Right renal cortex interstitium (tissue), 3 donors: ENCODE measurements at regions not wholly inside any gene's neighbourhood (a gene's known extent, or its start where the extent isn't known, plus 50 kb on each side); places are given as distances from the start of the nearest gene placed in this dataset.

Experiments used
- DNase-seq, 3 donors: peaks; one replicate each; pipeline ENCODE4 v3.0.0-alpha.2; 2013; ENCODE audit warnings: low read depth in 3 of 3, low spot score in 2 of 3

DNA sequence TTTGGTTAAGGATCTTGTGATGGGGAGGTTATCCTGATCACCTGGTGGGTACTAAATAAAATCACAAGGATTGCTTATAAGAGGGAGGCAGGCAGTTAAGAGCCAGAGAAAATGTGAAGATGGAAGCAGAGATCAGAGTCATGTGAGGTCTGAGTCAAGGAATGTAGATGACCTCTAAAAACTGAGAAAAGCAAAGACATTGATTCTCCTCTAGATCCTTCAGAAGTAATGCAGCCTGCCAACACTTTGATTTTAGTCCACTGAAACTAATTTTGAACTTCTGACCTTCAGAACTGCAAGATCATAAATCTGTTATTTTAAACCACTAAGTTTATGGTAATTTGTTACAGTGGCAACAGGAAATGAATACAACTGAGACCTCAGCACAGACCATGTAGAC lies 499.0 kb downstream of the GADD45G start:
- DNase-seq: peak in 1 of 3 donors; percentile 12

DNA sequence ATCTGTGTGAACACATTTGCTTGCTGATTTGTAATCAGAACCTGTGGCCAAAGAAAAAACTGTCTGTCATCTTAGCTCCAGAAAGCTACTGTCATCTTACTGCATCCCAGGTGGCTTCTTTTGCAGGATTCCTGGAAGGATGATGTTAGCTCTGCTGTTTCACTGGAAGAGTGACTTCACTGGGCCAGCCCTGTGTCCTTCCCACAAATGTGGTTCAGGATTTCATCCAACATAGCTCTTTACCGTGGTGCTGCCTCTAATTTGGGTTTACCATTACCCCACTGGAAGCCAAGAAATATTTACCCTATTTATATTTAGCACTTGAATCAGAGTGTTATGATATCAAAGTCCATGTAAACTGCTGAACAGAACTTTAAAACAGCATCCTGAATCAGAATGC lies 501.0 kb downstream of the GADD45G start:
- DNase-seq: no peak

DNA sequence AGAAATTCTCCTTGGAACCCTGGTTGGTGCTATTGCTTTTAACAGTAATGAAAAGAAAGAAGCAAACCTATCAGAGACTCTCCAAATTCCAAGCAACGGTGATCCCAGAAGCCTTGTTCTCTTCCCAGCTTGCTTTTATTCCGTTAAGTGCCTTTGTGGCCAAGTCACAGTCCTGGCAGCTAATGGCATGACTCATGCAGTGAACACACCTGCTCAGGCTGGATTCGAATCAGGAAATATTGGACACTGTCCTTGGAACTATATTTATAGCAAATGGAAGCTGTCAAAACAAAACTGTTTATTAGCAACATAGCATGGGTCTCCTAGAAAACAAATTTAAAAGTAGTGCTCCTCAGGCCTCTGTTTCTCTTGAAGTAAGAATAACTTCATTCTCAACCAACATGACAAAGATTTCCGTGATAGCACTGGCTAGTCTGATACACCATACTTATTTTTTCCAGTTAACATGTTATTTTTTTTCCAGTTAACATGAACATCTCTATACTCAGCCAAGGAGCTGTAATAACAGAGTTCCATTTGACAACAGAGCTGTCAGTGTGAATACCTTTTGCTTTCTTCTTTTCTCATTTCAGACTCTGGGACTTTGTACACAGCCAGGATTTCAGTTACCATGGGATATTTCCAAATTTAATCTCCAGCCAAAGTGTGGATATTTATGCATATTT lies 502.4 kb downstream of the GADD45G start:
- DNase-seq: no peak

DNA sequence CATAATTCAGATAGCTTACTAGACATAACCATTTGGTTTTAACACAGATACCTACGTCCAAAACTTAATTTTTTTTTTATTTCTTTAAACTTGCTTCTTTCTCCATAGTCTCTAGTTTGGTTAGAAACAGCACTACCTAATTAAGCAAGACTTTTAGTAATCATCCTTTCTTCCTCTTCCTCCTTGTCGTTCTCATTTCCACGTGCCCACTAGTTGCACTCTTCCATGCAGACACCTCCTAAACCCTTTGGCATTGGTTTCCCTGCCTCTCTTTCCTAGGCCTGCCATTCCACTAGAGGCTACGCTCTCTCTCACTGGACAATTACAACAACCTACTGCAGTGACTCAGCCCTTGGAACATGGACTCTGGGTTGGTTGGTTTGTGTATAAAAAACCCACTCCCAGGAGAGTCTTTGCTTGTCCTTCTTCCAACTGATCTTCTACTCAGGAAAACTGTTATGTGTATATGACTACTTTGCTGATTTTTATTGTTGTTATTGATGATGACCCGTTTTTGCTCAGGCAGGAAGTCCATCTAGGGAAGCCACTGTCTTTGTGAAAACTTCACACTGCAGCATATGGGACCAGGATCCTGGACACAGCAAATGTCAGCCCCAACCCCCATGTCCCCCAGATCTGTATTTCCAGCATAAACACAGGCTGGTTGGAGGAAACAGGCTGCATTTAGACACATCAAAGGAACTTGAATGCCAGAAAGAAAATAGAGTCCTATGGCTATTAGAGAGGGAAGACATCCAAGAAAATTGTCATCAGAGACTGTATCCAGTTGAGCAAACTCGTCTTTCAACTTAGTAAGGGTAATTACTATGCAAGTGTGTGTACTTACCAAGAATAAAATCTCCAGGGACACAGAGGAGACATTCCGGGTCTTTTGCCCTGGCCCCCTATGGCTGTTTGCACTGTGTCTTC lies 503.2 kb downstream of the GADD45G start:
- no peak for DNase-seq

DNA sequence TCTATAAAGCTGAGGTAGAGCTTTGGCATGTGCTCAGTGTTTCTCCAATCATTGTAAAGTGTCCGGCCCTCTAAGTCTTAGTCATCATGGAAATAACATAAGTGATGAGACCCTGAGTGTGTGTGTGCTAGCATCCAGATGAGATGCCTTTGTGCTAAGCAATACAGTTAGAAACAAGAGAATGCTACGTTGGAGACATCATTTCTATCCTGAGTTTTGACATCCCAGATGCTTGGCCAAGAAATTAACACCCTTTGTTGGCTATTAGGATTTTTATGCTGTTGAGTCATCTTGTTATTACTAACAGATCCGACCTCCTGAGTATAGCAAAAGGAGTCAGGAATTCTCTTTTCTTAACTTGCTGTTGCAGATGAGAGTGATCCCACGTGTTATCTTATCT lies 508.0 kb downstream of the GADD45G start:
- DNase-seq: no peak

DNA sequence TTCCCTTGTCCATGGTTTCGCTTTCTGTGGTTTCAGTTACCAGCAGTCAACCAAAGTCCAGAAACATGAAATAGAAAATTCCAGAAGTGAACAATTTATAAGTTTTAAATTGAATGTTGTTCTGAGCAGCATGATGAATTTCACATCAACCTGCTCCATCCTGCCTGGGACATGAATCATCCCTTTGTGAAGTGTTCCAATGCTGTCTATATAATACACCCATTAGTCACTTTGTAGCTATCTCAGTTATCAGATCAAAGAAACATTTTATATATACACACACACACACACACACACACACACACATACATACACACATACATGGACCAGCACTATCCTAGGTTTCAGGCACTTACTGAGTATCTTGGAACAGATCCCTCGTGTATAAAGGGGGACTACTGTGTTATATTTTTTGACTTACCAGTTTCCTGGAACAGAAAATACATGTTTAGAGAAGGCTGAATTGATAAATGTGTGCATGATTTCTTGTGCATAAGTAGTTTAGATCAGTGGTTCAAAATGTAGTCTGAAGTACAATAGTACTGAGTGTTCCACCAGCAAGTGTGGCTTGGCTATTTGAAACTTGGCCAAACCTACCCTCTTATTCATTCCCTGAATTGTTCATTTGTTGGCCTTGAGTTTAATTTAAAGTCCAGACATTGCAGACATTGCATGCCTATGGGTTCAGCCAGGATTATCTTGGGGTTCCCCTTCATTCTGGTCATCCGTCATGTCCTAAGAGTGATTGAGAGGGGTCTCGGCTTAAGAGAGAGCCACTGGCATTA lies 510.0 kb downstream of the GADD45G start:
- DNase-seq: no peak

DNA sequence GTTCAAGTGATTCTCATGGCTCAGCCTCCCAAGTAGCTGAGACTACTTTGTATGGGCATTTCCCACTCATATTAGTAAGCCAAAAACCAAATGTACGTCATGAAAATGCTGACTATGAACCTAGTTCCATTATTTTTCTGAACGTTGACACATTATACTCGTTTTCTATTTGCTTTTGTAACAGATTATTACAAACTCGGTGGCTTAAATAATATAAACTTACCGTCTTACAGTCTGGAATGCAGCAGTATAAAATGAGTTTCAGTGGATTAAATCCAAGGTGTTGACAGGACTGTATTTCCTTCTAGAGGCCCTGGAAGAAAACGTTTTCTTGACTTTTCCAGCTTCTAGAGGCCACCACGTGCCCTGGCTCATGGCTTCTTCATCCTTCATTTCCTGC lies 517.0 kb downstream of the GADD45G start:
- no peak for DNase-seq

DNA sequence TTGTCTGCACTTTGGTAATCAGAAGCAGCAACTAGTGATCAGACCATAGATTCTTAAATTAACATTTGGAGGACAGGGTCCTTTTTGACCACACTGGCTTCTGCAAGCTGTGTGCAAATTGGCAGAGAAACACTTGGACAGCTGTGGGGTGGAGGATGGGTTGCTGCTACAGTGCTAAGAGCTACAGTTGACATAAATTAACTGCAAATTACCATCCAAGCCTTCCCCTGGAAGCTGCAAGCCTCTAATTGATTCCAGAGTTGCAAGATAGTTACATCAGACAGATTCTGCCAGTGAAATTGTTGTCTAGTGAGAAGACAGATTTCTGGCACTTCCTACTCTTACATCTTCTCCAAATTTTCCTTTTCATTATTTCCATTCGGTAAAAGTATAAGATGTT lies 517.7 kb downstream of the DIRAS2 start:
- no peak for DNase-seq

DNA sequence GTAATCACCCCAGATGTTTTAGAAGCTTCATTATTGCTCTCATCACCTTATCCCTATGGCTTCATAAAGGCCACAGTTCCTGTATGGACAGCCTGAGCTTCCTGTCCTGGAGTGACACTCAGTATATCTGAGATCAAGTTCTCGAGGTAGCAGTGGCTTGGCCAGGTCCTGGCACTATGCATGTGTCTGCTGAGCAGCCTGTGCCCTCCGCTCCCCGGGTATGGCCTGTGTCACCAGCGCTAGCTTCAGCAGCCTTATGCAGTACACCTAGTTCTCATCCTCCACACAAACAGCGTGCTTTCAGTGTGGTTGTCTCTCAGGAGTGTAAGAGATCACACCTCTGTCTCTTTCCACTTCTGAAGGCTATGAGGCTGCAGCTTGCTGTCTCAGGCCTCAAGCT lies 514.7 kb downstream of the DIRAS2 start:
- DNase-seq: no peak

DNA sequence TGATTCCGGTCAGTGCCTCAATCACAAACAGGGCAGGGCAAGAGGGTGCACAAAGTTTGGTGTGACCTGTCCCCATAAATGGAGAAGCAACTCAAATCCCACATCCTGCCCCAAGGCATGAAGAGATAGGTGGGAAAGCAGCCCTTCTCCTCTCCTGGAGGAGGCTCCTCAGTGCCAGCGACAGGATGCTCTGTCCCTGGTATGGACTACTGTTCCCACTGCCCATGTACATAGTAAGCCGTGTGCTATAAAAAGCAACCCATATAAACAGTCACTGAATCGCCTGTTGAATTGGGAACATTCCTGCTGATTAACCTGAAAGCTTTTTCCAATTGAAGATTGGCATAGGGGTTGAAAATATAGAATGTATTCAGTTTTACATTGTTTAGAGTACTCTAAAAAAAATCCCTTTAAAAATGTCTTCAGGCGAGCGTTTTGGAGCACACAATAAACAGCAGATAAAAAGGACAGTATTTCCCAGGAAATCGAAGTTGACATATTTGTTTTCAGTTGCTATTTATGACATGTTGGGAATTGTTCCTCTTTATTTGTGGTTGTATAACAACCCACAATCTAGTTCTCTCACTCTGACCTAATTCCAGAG lies 513.9 kb downstream of the DIRAS2 start:
- DNase-seq: no peak

DNA sequence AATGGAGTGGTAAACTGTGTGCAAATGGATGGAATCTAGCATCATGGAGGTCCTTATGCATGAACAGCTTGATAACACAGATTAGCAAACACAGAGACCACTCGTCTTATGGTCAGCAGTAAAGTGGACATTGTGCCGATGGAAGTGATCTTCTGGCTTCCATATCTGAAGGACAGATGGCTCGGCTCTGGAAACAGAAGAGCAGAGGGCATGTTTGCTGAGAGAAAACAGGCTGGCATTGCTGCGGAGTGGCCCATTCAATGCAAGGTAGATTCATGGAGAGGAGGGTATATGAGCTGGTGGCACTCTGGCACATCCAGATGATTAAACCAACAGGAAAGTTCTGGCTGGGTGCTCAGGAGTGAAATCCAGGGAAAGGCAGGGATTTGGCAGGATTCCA lies 513.2 kb downstream of the DIRAS2 start:
- no peak for DNase-seq

DNA sequence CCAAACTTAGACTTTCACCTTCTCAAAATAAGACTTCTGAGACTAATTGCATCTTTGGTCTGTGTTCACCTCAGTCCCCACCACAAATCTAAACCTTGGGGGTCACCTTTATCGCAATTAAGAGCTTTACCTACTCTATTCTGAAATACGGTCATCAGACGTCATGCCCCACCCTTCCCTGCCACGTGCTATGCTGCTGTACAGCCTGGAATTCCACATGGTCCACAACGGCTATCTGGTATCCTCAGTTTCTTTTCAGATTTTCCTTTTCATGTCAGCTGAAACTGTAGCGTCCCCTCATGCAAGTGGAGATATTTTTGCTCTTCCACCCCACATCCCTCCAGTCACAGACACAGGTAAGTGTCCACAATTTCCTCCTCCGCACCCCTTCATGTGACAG lies 511.1 kb downstream of the DIRAS2 start:
- no peak for DNase-seq

DNA sequence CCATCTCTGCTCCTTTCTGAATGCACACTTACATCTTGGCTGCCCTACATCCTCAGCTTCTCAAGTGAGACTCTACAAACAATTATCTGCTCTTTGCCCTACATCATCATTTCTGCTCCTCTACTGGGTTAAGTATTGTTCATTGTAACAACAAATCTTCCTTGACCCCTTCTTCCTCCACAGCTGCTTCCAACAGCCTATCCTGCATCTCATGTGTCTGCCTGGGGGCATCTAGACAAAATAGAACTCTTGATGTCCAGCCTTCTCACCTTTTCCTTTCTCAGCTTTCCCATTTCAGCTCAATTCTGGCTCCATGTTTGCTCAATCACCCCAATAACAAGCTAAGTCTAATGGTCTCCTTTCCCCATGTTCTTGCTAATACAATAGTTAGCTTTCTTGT lies 509.8 kb downstream of the DIRAS2 start:
- no peak for DNase-seq

DNA sequence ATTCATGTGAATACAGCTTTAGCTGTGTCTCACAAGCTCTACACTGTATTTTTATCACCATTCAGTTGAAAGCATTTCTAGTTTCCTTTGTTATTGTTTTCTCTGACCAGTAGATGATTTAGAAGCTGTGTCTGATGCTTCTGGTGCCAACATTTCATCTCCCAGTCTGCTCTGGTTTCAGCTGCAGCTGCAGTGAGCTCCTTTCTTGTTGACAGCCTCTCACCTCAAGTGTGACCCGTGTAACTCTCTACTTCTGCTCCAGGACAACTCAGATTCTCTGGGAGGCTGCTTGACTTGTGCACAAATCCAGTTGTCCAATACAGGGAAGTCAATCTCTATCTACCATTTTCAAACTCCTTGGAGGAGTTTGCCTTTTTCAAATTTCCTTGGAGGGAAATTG lies 504.8 kb downstream of the DIRAS2 start:
- peak in 1 of 3 donors; percentile 33 for DNase-seq

DNA sequence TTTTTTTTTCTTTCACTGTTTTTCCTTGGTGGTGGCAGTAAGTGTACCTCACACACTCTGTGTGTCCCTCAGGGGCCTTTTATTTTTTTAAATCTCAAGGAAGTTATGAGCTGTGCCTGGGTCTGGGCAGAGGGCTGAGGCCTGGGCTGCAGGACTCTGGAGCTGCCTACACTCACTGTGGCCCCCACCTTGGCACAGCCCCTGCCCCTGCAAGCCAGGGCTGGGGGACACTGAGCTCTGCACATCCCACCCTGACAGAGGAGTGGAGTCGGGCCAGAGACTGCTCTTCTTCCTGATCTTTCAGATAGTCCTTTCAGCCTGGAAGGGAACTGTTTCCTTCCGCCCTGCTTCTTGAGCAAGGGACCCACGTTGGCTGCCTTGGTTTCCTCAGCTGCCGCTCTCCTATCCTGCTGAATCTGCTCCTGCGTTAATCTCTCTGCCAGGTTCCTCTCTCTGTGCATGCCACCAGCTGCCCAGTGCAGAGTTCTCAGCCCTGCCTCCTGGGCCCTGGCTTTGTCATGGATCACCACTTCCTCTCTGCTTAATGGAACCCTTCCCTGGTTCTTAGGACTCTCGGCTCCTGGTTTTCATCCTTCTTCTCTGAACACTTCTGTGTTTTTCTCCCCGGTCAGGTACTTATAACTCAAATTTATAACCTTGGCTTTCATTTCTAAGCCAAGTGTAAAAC lies 502.3 kb downstream of the DIRAS2 start:
- DNase-seq: no peak

DNA sequence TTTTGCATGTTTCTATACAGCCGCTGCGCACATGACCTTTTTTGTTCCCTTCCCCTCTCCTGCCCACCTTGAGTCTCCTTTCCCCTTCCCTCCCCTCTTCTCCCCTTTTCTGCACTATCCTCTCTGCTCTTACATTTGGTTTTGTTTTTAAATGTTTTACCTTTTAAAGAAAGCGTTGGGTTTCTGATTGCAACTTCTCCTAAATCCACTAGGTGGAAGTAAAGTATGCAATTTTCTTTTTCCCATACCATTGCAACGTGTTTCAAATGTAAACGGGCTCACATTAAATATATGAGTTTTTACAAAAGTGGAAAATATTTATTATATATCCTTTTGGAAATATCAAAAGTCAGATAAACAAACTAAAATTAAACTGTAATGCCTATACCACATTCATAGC lies 500.9 kb downstream of the DIRAS2 start:
- DNase-seq: no peak

DNA sequence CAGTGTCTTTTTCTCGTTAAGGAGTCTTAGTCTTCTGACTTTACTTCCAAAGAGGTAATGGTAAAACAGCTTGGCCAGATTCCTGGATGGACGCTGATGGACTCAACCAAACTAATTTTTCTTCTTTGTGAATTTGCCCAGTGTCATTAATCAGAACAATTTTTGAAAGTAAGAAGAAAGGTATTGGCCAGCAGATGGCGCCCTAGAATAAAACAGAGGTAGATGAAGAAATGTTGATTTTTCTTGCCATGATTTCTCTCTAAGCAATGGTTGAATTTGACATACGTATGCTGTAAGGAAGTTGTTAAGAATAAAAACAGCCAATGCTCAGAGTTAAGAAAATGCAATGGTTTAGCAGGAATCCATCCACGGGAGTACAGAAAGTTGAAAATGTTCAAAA lies 500.0 kb downstream of the DIRAS2 start:
- peak in 1 of 3 donors; percentile 45 for DNase-seq

DNA sequence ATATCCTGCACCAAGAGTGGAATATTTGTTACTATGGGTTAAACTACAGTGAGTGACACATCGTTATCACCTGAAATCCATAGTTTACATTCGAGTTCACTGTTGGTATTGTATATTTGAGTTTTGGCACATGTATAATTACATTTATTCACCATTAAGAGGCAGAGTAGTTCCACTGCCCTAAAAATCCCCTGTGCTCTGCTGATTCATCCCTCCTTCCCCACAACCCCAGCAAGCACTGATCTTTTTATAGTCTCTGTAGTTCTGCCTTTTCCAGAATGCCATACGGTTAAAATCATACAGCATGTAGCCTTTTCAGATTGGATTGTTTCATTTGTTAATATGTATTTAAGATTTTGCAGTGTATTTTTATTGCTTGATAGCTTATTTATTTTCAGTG lies 495.2 kb downstream of the DIRAS2 start:
- DNase-seq: no peak

DNA sequence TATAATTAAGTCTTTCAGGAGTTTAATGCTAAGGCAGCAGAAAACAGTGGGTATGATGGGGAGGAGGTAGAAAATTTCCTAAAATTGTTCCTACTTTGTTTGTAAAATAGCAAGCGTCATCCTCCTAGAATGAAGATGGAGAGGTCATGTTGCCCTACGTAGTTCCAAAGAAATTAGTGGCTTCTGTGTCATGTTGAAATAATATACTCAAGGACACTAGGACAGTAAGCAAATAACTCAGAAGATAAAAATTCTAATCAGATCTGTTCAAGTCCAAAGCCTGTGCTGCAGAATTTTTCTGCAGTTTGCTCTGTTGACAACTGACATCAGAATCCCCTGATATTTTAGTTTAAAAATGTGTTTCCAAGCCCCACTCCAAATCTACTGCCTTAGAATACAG lies 486.3 kb downstream of the DIRAS2 start:
- DNase-seq: no peak

DNA sequence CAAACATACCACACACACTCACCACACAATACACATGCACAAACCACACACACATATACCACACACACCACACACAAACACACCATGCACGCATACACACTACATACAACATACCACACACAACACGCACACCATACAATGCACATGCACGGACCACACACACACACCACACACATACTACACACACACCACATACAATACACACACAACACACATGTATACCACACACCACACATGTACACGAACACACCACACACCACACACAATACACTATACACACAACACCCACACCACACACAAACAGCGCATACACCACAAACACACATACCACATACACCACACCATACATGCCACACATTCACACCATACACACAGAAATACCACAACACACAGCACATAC lies 480.3 kb downstream of the DIRAS2 start:
- DNase-seq: no peak
